Natural killer cell (primary cell): ENCODE measurements at regions not wholly inside any gene's neighbourhood (a gene's known extent, or its start where the extent isn't known, plus 50 kb on each side); places are given as distances from the start of the nearest gene placed in this dataset.
"Not testable (repeated sequence)": the region's sequence is repeated elsewhere in the genome, so short reads cannot be mapped to it uniquely, and the experiment has no call there.

Experiments used
- ATAC-seq, 3 donors: fragments of 150-1000 bp in 2 of 3; fragments of 200-7000 bp in 1 of 3; cut with Tn5 transposase; 1 replicate in 1 of 3; 2 replicates in 2 of 3; pipeline ENCODE4 v1.10.0; 2021; ENCODE audit warnings: mild to moderate bottlenecking in 2 of 3, moderate library complexity in 2 of 3
- DNase-seq, 2 donors: peaks; one replicate each; pipeline versions ENCODE4 v3.0.0 to v3.0.0-alpha.2; 2013 to 2021; ENCODE audit warnings: mixed read lengths in 1 of 2
- H3K27ac ChIP-seq: one replicate; pipeline ENCODE4 v1.5.1; 2013; ENCODE audit warnings: mild to moderate bottlenecking, low read length
- H3K27me3 ChIP-seq: one replicate; pipeline ENCODE4 v1.6.1; 2013; ENCODE audit warnings: low read length; ENCODE audit not compliant: control insufficient read depth, insufficient read depth
- H3K36me3 ChIP-seq: one replicate; pipeline ENCODE4 v1.6.1; 2013; ENCODE audit warnings: low read length; ENCODE audit not compliant: control insufficient read depth, insufficient read depth
- H3K4me1 ChIP-seq: one replicate; pipeline ENCODE4 v1.6.1; 2013; ENCODE audit warnings: low read length; ENCODE audit not compliant: control insufficient read depth, insufficient read depth
- H3K4me3 ChIP-seq: one replicate; pipeline ENCODE4 v1.5.1; 2013; ENCODE audit warnings: low read length
- H3K9me3 ChIP-seq: one replicate; pipeline ENCODE4 v1.6.1; 2013; ENCODE audit warnings: low read length; ENCODE audit not compliant: control insufficient read depth, insufficient read depth
- H3K27ac Mint-ChIP-seq, 2 donors: one replicate each; pipeline ENCODE4 v1.8.0; 2022; ENCODE audit warnings: mild to moderate bottlenecking in 2 of 2, mixed read lengths in 2 of 2, moderate library complexity in 1 of 2
- H3K27me3 Mint-ChIP-seq, 2 donors: one replicate each; pipeline ENCODE4 v1.8.0; 2022; ENCODE audit warnings: low read depth in 2 of 2, mixed read lengths in 2 of 2
- H3K36me3 Mint-ChIP-seq: one replicate; pipeline ENCODE4 v1.8.0; 2022; ENCODE audit warnings: mixed read lengths
- H3K4me1 Mint-ChIP-seq, 2 donors: one replicate each; pipeline ENCODE4 v1.8.0; 2022; ENCODE audit warnings: mixed read lengths in 2 of 2
- H3K4me3 Mint-ChIP-seq: one replicate; pipeline ENCODE4 v1.8.0; 2022; ENCODE audit warnings: mild to moderate bottlenecking, moderate library complexity, mixed read lengths
- H3K9me3 Mint-ChIP-seq, 2 donors: one replicate each; pipeline ENCODE4 v1.8.0; 2022; ENCODE audit warnings: mixed read lengths in 2 of 2
- WGBS: methylation state at CpG from one replicate; pipeline ENCODE4 v1.1.7; 2013; ENCODE audit warnings: missing lambda C conversion rate; ENCODE audit not compliant: insufficient coverage; 5-methylcytosine and 5-hydroxymethylcytosine counted together
- intact Hi-C: fragments of 100-400 bp; cut with micrococcal nuclease; formaldehyde crosslinking; loops from one replicate; pipeline ENCODE4 v1.14.2; 2022
- TF ChIP-seq, protein P1 (sequence below): fragments of 200-600 bp; IDR thresholded peaks from one replicate; pipeline ENCODE4 v1.8.0; 2022; ENCODE audit warnings: antibody characterized with exemption

DNA sequence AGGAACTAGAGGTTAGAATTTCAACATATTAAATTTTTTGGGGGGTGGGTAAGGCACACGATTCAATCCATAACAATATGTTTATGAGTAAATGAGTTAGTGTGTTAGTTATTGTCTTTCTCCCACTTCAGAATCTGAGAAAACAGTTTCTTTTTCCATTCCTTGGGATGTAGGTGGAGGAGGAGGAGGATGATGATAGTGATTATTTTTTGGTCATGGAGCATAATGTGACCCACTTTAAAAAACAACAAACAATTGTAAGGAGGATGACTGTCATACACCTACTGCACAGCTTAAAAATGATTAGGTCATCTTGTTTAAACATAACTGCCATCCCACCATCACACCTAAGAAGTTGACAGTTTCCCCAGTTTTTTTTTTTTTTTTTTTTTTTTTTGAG lies 148.7 kb downstream of the CDRT15L2 start:
- H3K27ac ChIP-seq = no peak overlapping the region
- Mint-ChIP-seq H3K4me1 (peaks cover 0 to 7% of the 10 kb centered on the region in 2 donors), H3K4me3 (no peak overlapping the region), H3K27me3 (no peaks in the 10 kb centered on the region), H3K36me3 (no peaks in the 10 kb centered on the region), H3K9me3 (no peaks in the 10 kb centered on the region), H3K27ac (no peak overlapping the region)
- WGBS = 100% methylated on average over 1 of the region's 1 CpG
- intact Hi-C loops = no loop called here
- TF ChIP-seq, protein P1, sequence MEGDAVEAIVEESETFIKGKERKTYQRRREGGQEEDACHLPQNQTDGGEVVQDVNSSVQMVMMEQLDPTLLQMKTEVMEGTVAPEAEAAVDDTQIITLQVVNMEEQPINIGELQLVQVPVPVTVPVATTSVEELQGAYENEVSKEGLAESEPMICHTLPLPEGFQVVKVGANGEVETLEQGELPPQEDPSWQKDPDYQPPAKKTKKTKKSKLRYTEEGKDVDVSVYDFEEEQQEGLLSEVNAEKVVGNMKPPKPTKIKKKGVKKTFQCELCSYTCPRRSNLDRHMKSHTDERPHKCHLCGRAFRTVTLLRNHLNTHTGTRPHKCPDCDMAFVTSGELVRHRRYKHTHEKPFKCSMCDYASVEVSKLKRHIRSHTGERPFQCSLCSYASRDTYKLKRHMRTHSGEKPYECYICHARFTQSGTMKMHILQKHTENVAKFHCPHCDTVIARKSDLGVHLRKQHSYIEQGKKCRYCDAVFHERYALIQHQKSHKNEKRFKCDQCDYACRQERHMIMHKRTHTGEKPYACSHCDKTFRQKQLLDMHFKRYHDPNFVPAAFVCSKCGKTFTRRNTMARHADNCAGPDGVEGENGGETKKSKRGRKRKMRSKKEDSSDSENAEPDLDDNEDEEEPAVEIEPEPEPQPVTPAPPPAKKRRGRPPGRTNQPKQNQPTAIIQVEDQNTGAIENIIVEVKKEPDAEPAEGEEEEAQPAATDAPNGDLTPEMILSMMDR = no peak
- H3K9me3 ChIP-seq = no peaks in the 10 kb centered on the region
- H3K4me1 ChIP-seq = no peaks in the 10 kb centered on the region
- no peaks in the 10 kb centered on the region for H3K27me3 ChIP-seq
- H3K36me3 ChIP-seq = no peaks in the 10 kb centered on the region
- H3K4me3 ChIP-seq = no peak overlapping the region
- no peak for DNase-seq
- no peak for ATAC-seq

DNA sequence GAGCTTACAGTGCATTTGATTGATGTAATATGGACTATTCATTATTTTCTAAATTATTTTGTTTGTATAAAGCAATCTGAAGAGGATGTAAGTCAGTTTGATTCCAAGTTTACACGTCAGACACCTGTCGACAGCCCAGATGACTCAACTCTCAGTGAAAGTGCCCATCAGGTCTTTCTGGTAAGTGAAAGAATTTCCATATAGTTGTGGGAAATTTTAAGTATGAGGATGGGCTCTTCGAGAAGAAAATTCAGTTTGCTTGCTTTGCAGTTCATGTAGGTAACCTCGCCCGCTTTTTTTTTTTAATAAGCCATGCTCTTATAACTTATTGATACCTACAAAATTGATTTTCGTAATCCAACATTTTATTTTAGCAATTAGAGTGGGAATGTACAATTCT lies 151.6 kb downstream of the CDRT15L2 start:
- not testable (repeated sequence) for H3K36me3 Mint-ChIP-seq, H3K27ac Mint-ChIP-seq

DNA sequence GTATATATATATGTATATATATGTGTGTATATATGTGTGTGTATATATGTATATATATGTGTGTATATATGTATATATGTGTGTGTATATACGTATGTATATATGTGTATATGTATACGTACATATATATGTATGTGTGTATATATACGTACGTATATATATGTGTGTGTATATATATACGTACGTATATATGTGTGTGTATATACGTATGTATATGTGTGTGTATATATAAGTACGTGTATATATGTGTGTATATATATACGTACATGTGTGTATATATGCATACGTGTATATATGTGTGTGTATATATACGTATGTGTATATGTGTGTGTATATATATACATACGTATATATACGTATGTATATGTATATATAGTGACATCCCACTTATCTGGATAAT lies 154.4 kb downstream of the CDRT15L2 start:
- Mint-ChIP-seq H3K4me3 (no peak overlapping the region), H3K27me3 (no peaks in the 10 kb centered on the region), H3K36me3 (no peaks in the 10 kb centered on the region), H3K9me3 (no peaks in the 10 kb centered on the region), H3K27ac (no peak overlapping the region), H3K4me1 (peaks cover 22 to 26% of the 10 kb centered on the region in 2 donors)
- DNase-seq (no peak), ATAC-seq (no peak)
- Histone ChIP-seq H3K4me3 (no peak overlapping the region), H3K9me3 (no peaks in the 10 kb centered on the region), H3K27ac (no peak overlapping the region), H3K27me3 (no peaks in the 10 kb centered on the region), H3K36me3 (no peaks in the 10 kb centered on the region), H3K4me1 (no peaks in the 10 kb centered on the region)
- TF ChIP-seq, protein P1 = no peak
- WGBS = 96% methylated on average over 9 of the region's 13 CpGs
- intact Hi-C loops = no loop called here

More for the DNA sequence above, 151.6 kb downstream of the CDRT15L2 start:
- 70% methylated on average over 3 of the region's 6 CpGs for WGBS
- H3K4me1 ChIP-seq, ATAC-seq, intact Hi-C loops, H3K4me3 Mint-ChIP-seq, H3K27me3 ChIP-seq, H3K36me3 ChIP-seq, H3K4me3 ChIP-seq, H3K27me3 Mint-ChIP-seq, H3K9me3 ChIP-seq, H3K9me3 Mint-ChIP-seq, DNase-seq, H3K27ac ChIP-seq, H3K4me1 Mint-ChIP-seq: not testable (repeated sequence)

DNA sequence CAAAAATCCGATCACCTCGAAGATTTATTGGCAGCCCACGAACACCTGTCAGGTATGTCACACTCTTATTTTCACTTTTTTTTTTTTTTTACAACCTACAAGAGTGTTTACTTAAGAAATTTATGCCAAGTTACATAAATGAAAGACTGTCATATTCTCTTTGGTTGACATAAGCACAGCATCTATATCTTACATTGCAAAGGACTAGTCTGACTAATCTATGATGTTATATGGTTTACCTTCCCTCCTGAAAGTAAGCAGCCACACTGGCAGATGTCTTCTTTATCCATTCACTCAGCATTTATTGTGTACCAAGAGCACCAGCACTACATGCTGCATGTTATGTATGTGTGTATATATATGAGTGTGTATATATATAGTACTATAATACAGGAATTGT lies 156.3 kb downstream of the CDRT15L2 start:
- Histone ChIP-seq H3K4me3 (no peak overlapping the region), H3K27me3 (no peaks in the 10 kb centered on the region), H3K36me3 (no peaks in the 10 kb centered on the region), H3K9me3 (no peaks in the 10 kb centered on the region), H3K27ac (no peak overlapping the region), H3K4me1 (no peaks in the 10 kb centered on the region)
- Mint-ChIP-seq H3K36me3 (no peaks in the 10 kb centered on the region), H3K27ac (no peak overlapping the region), H3K9me3 (no peaks in the 10 kb centered on the region), H3K4me1 (peaks cover 26 to 29% of the 10 kb centered on the region in 2 donors), H3K27me3 (no peaks in the 10 kb centered on the region), H3K4me3 (peak overlapping the region; percentile 0)
- WGBS = 88% methylated on average over 3 of the region's 3 CpGs
- DNase-seq (no peak), ATAC-seq (no peak)
- intact Hi-C loops = no loop called here
- TF ChIP-seq, protein P1 = no peak

DNA sequence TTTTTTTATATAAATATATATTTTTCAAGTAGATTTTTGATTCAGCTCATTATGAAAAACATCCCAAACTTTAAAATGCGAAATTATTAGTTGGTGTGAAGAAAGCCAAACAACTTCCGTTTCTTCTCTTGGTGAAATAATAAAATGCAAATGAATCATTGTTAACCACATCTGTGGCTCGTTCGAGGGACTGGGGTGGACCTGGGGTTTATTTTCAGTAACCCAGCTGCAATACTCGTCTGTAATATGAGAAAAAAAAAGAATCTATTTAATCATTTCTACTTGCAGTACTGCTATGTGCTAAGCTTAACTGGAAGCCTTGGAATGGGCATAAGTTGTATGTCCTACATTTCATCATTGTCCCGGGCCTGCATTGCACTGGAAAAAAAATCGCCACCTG lies 158.1 kb downstream of the CDRT15L2 start:
- intact Hi-C loops, H3K27me3 ChIP-seq, H3K9me3 Mint-ChIP-seq, DNase-seq, H3K36me3 Mint-ChIP-seq, H3K27ac ChIP-seq, H3K4me3 ChIP-seq, H3K4me1 ChIP-seq, H3K27me3 Mint-ChIP-seq, H3K36me3 ChIP-seq, H3K9me3 ChIP-seq: not testable (repeated sequence)
- ATAC-seq = peak; percentile 43 to 75 (median 57)
- Mint-ChIP-seq H3K27ac (peak overlapping the region; percentile 71 to 78), H3K4me3 (peak overlapping the region; percentile 87), H3K4me1 (peaks cover 40 to 42% of the 10 kb centered on the region in 2 donors)
- WGBS = 57% methylated on average over 5 of the region's 7 CpGs
